ENCODE measurements at regions not wholly inside any gene's neighbourhood (a gene's known extent, or its start where the extent isn't known, plus 50 kb on each side); places are given as distances from the start of the nearest gene placed in this dataset.

- TF ChIP-seq CTCF (IDR thresholded peaks at IDR 0.05 in 2 of 3, conservative IDR thresholded peaks at IDR 0.05 in 1 of 3; ENCODE audit: borderline replicate concordance in 1 of 3, insufficient read depth in 1 of 3, low read depth in 2 of 3, low read length in 2 of 3), result no peak
- TF ChIP-seq ELF1 (IDR thresholded peaks at IDR 0.05; ENCODE audit: borderline replicate concordance, low read depth), result no peak
- no peak for TF ChIP-seq YY1 (IDR thresholded peaks at IDR 0.05; ENCODE audit: extremely low read depth, insufficient replicate concordance, low read depth, low read length)
- no peak for TF ChIP-seq CEBPB (IDR thresholded peaks at IDR 0.05; ENCODE audit: low read depth)
- TF ChIP-seq EZH2phosphoT487 (IDR thresholded peaks at IDR 0.05; ENCODE audit: borderline replicate concordance), result no peak
- TF ChIP-seq, protein P1, sequence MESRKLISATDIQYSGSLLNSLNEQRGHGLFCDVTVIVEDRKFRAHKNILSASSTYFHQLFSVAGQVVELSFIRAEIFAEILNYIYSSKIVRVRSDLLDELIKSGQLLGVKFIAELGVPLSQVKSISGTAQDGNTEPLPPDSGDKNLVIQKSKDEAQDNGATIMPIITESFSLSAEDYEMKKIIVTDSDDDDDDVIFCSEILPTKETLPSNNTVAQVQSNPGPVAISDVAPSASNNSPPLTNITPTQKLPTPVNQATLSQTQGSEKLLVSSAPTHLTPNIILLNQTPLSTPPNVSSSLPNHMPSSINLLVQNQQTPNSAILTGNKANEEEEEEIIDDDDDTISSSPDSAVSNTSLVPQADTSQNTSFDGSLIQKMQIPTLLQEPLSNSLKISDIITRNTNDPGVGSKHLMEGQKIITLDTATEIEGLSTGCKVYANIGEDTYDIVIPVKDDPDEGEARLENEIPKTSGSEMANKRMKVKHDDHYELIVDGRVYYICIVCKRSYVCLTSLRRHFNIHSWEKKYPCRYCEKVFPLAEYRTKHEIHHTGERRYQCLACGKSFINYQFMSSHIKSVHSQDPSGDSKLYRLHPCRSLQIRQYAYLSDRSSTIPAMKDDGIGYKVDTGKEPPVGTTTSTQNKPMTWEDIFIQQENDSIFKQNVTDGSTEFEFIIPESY (IDR thresholded peaks at IDR 0.05; ENCODE audit: extremely low read depth, insufficient replicate concordance, low read length), result no peak
- no peak for TF ChIP-seq FOSL1 (IDR thresholded peaks at IDR 0.05; ENCODE audit: low read depth)
Measured at GRCh38 chr12:68509242-68509641, 101.5 kb upstream of the RAP1B start (continued).

GRCh38 chr12:68510397-68510796, 100.3 kb upstream of the RAP1B start:
- no peak for DNase-seq (ENCODE audit: low read depth, low spot score)
- CTCF ChIA-PET, result no interaction called here

More at GRCh38 chr12:68510397-68510796, 100.3 kb upstream of the RAP1B start:
- TF ChIP-seq CEBPB (IDR thresholded peaks at IDR 0.05; ENCODE audit: low read depth) (no peak), CBX3 (IDR thresholded peaks at IDR 0.05; ENCODE audit: low read depth) (no peak), CTCF (IDR thresholded peaks at IDR 0.05 in 2 of 3, conservative IDR thresholded peaks at IDR 0.05 in 1 of 3; ENCODE audit: borderline replicate concordance in 1 of 3, insufficient read depth in 1 of 3, low read depth in 2 of 3, low read length in 2 of 3) (no peak)
- H3K36me3 ChIP-seq (ENCODE audit: control insufficient read depth in 1 of 2, insufficient read depth in 2 of 2, low read length in 2 of 2), result no peaks in the 10 kb centered on the region
- H4K20me1 ChIP-seq (ENCODE audit: insufficient read depth), result no peaks in the 10 kb centered on the region
- ChIA-PET RAD21 (ENCODE audit: low non-redundant PET in 1 of 2, low total read pairs in 2 of 2, uncharacterized antibody in 2 of 2, unreplicated experiment in 2 of 2) (no interaction called here), POLR2A (no interaction called here)
- intact Hi-C loops (cut with micrococcal nuclease), result no loop called here
- no peaks in the 10 kb centered on the region for H3K9me2 ChIP-seq (ENCODE audit: insufficient read depth)
- no peak overlapping the region for H2AFZ ChIP-seq (ENCODE audit: low read depth, low read length, poor library complexity, severe bottlenecking)
- H3K79me2 ChIP-seq (ENCODE audit: insufficient read depth, low read length), result no peaks in the 10 kb centered on the region
- no peak overlapping the region for H3K4me2 ChIP-seq (ENCODE audit: low read length)
- H3K4me1 ChIP-seq (ENCODE audit: control insufficient read depth in 1 of 2, insufficient read depth in 2 of 2, low read length in 2 of 2), result no peaks in the 10 kb centered on the region
- H3K9ac ChIP-seq (ENCODE audit: low read length), result no peak overlapping the region
- no peaks in the 10 kb centered on the region for H3K27me3 ChIP-seq (ENCODE audit: insufficient read depth, low read length)
- no peak overlapping the region for H3K27ac ChIP-seq (ENCODE audit: low read depth, low read length)
- no peak for ATAC-seq
- no TSS peak for BruUV-seq (replicated peaks)
- H3K4me3 ChIP-seq (replicated peaks in 1 of 2; ENCODE audit: low read depth in 1 of 2, low read length in 2 of 2), result no peak overlapping the region
- no peaks in the 10 kb centered on the region for H3K9me3 ChIP-seq (ENCODE audit: control insufficient read depth in 1 of 2, insufficient read depth in 1 of 2, low read depth in 1 of 2, low read length in 2 of 2)
